Liver (tissue), 3 donors: ENCODE measurements at regions not wholly inside any gene's neighbourhood (a gene's known extent, or its start where the extent isn't known, plus 50 kb on each side); places are given as distances from the start of the nearest gene placed in this dataset.

Experiments used
- GABPA ChIP-seq, 2 donors: IDR thresholded peaks in 1 of 2; conservative IDR thresholded peaks in 1 of 2; 2 replicates each; pipeline ENCODE4 v1.6.1; 2016; ENCODE audit warnings: antibody characterized with exemption in 2 of 2, mild to moderate bottlenecking in 1 of 2, moderate library complexity in 1 of 2
- TAF1 ChIP-seq: conservative IDR thresholded peaks from 2 replicates; pipeline ENCODE4 v1.6.1; 2016; ENCODE audit warnings: antibody characterized with exemption, mild to moderate bottlenecking
- TF ChIP-seq, protein P1 (sequence below): fragments of 150-350 bp; IDR thresholded peaks from 2 replicates; pipeline ENCODE4 v1.5.1; 2017; ENCODE audit warnings: improper control_type of control experiment, low read depth, low read length; ENCODE audit not compliant: missing input control
- donor health status: healthy.
- donor health status: healthy.

DNA sequence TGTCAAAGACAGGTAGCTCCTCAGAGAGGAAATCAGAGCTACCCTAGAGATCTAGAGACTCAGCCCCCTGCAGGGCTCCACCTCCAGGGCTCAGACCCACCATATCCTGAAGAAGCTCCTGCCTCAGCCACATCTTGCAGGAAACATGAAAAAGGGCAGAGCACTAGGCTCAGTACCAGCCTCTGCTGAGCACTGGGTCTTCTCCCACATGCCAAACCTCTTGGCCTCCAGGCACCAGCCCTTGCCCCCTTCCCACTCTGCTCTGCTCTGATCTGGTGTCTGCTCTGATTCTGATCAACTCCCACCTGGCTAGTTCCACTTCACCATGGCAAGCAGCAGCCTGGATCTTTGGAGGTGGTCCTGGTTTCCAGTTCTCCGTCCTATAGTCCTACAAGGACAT, 114.3 kb upstream of the SLC66A3 start:
- TF ChIP-seq TAF1 (no peak), GABPA (IDR thresholded peaks at IDR 0.05 in 1 of 2, conservative IDR thresholded peaks at IDR 0.05 in 1 of 2) (no peak)
- TF ChIP-seq, protein P1, sequence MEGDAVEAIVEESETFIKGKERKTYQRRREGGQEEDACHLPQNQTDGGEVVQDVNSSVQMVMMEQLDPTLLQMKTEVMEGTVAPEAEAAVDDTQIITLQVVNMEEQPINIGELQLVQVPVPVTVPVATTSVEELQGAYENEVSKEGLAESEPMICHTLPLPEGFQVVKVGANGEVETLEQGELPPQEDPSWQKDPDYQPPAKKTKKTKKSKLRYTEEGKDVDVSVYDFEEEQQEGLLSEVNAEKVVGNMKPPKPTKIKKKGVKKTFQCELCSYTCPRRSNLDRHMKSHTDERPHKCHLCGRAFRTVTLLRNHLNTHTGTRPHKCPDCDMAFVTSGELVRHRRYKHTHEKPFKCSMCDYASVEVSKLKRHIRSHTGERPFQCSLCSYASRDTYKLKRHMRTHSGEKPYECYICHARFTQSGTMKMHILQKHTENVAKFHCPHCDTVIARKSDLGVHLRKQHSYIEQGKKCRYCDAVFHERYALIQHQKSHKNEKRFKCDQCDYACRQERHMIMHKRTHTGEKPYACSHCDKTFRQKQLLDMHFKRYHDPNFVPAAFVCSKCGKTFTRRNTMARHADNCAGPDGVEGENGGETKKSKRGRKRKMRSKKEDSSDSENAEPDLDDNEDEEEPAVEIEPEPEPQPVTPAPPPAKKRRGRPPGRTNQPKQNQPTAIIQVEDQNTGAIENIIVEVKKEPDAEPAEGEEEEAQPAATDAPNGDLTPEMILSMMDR: no peak
